OCI-LY1 (cell line): ENCODE measurements at regions not wholly inside any gene's neighbourhood (a gene's known extent, or its start where the extent isn't known, plus 50 kb on each side); places are given as distances from the start of the nearest gene placed in this dataset.

Source experiments
- CTCF ChIP-seq: fragments of 200-600 bp; sonication (generic), shearing (Covaris generic); IDR thresholded peaks from 2 replicates; pipeline ENCODE4 v1.5.1; 2017; ENCODE audit warnings: mild to moderate bottlenecking, antibody characterized with exemption, low read length, moderate library complexity, mixed read lengths
- EZH2 ChIP-seq: fragments of 200-600 bp; sonication (generic), shearing (Covaris generic); IDR thresholded peaks from 2 replicates; pipeline ENCODE4 v1.8.0; 2017; ENCODE audit warnings: borderline replicate concordance, mixed run types, mild to moderate bottlenecking, antibody characterized with exemption, low read length, moderate library complexity, mixed read lengths

DNA sequence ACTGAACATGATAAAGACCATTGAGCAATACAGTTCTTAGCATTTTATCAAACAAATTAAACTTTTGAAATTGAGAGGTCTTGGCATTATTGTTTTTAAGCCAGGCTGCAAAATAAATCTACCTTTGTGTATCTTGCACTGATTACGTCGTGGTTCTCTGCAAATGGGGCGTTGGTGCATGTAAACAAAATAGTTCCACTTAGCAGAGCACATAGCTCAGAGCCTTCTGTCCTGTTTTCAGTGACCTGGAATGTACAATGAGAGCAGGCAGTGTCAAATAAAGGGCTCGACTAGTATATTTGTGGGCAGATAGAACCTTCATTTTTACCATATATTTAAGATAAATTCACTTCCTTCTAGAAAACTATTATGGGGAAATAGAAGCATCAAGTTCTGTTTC lies 333.9 kb upstream of the SMIM30 start:
- TF ChIP-seq CTCF (no peak), EZH2 (no peak)
